H9 (cell line): ENCODE measurements at regions not wholly inside any gene's neighbourhood (a gene's known extent, or its start where the extent isn't known, plus 50 kb on each side); places are given as distances from the start of the nearest gene placed in this dataset.

Source experiments
- DNase-seq: peaks from one replicate; pipeline ENCODE4 v3.0.0-alpha.2; 2017
- H2AFZ ChIP-seq: one replicate; pipeline ENCODE4 v1.6.1; 2013; ENCODE audit warnings: mild to moderate bottlenecking, low read length, control low read depth, moderate library complexity
- H2AK5ac ChIP-seq: 2 replicates; pipeline ENCODE4 v1.6.1; 2013; ENCODE audit warnings: low read length, control low read depth, mixed read lengths; ENCODE audit not compliant: insufficient read length
- H2BK120ac ChIP-seq: one replicate; pipeline ENCODE4 v1.6.1; 2013; ENCODE audit warnings: low read depth, mild to moderate bottlenecking, low read length, control low read depth, inconsistent platforms; ENCODE audit not compliant: poor library complexity, severe bottlenecking
- H2BK12ac ChIP-seq: 2 replicates; pipeline ENCODE4 v1.6.1; 2013; ENCODE audit warnings: low read length, control low read depth, mixed read lengths, low read depth; ENCODE audit not compliant: insufficient read length
- H2BK15ac ChIP-seq: 2 replicates; pipeline ENCODE4 v1.6.1; 2013; ENCODE audit warnings: low read depth, low read length, control low read depth
- H2BK20ac ChIP-seq: one replicate; pipeline ENCODE4 v1.6.1; 2013; ENCODE audit warnings: low read depth, mild to moderate bottlenecking, low read length, control low read depth, inconsistent platforms; ENCODE audit not compliant: poor library complexity, severe bottlenecking
- H2BK5ac ChIP-seq: 2 replicates; pipeline ENCODE4 v1.6.1; 2013; ENCODE audit warnings: low read length, control low read depth, mixed read lengths; ENCODE audit not compliant: insufficient read length
- H3K14ac ChIP-seq: 2 replicates; pipeline ENCODE4 v1.6.1; 2013; ENCODE audit warnings: low read length, control low read depth; ENCODE audit not compliant: insufficient read depth
- H3K18ac ChIP-seq: 2 replicates; pipeline ENCODE4 v1.6.1; 2013; ENCODE audit warnings: low read depth, mild to moderate bottlenecking, mixed read lengths, low read length, control low read depth; ENCODE audit not compliant: insufficient read length
- H3K23ac ChIP-seq: 2 replicates; pipeline ENCODE4 v1.6.1; 2013; ENCODE audit warnings: low read length, control low read depth, mixed read lengths, low read depth; ENCODE audit not compliant: insufficient read length
- H3K23me2 ChIP-seq: 2 replicates; pipeline ENCODE4 v1.6.1; 2013; ENCODE audit warnings: low read depth, mild to moderate bottlenecking, mixed read lengths, low read length, control low read depth; ENCODE audit not compliant: insufficient read length, poor library complexity, severe bottlenecking
- H3K27ac ChIP-seq: 2 replicates; pipeline ENCODE4 v1.5.1; 2013; ENCODE audit warnings: low read length, control low read depth, mixed read lengths, low read depth; ENCODE audit not compliant: insufficient read length
- H3K27me3 ChIP-seq: 2 replicates; pipeline ENCODE4 v1.6.1; 2013; ENCODE audit warnings: low read length, control low read depth, inconsistent platforms; ENCODE audit not compliant: insufficient read depth
- H3K4ac ChIP-seq: 2 replicates; pipeline ENCODE4 v1.6.1; 2013; ENCODE audit warnings: low read depth, mild to moderate bottlenecking, control low read depth, inconsistent platforms, low read length, moderate library complexity
- H3K4me1 ChIP-seq: 2 replicates; pipeline ENCODE4 v1.6.1; 2013; ENCODE audit warnings: low read length, control low read depth, inconsistent platforms; ENCODE audit not compliant: insufficient read depth
- H3K4me2 ChIP-seq: 2 replicates; pipeline ENCODE4 v1.6.1; 2013; ENCODE audit warnings: low read length, control low read depth, mixed read lengths; ENCODE audit not compliant: insufficient read length, insufficient read depth
- H3K56ac ChIP-seq: 2 replicates; pipeline ENCODE4 v1.6.1; 2013; ENCODE audit warnings: low read depth, mild to moderate bottlenecking, mixed read lengths, low read length, control low read depth; ENCODE audit not compliant: insufficient read length
- H3K79me1 ChIP-seq: 2 replicates; pipeline ENCODE4 v1.6.1; 2013; ENCODE audit warnings: low read depth, mild to moderate bottlenecking, moderate library complexity, low read length, control low read depth, inconsistent platforms; ENCODE audit not compliant: insufficient read depth, poor library complexity, severe bottlenecking
- H3K79me2 ChIP-seq: 2 replicates; pipeline ENCODE4 v1.6.1; 2013; ENCODE audit warnings: low read length, control low read depth, inconsistent platforms; ENCODE audit not compliant: insufficient read depth
- H3K9ac ChIP-seq: 2 replicates; pipeline ENCODE4 v1.6.1; 2013; ENCODE audit warnings: low read length, control low read depth, mixed read lengths; ENCODE audit not compliant: insufficient read length; ENCODE audit errors: extremely low read depth
- H3K9me3 ChIP-seq: one replicate; pipeline ENCODE4 v1.6.1; 2013; ENCODE audit warnings: low read depth, low read length, inconsistent platforms; ENCODE audit not compliant: control insufficient read depth
- H3T11ph ChIP-seq: one replicate; pipeline ENCODE4 v1.6.1; 2013; ENCODE audit warnings: mild to moderate bottlenecking, low read length, control low read depth, inconsistent platforms
- H4K20me1 ChIP-seq: one replicate; pipeline ENCODE4 v1.6.1; 2013; ENCODE audit not compliant: control insufficient read depth, insufficient read length, insufficient read depth
- H4K5ac ChIP-seq: 2 replicates; pipeline ENCODE4 v1.6.1; 2013; ENCODE audit warnings: low read depth, mild to moderate bottlenecking, mixed read lengths, low read length, control low read depth; ENCODE audit not compliant: insufficient read length
- H4K8ac ChIP-seq: replicated peaks from 2 replicates; pipeline ENCODE4 v1.6.1; 2013; ENCODE audit warnings: low read length, control low read depth, mixed read lengths, low read depth; ENCODE audit not compliant: insufficient read length
- H4K91ac ChIP-seq: 2 replicates; pipeline ENCODE4 v1.6.1; 2013; ENCODE audit warnings: low read depth, mild to moderate bottlenecking, moderate library complexity, mixed read lengths, low read length, control low read depth; ENCODE audit not compliant: insufficient read length
- H3K27ac Mint-ChIP-seq, 3 experiments: 2 replicates in 2 of 3; 3 replicates in 1 of 3; pipeline ENCODE4 v1.8.0; 2020 to 2021; ENCODE audit warnings: mixed read lengths in 3 of 3, mild to moderate bottlenecking in 1 of 3, moderate library complexity in 1 of 3
- H3K27me3 Mint-ChIP-seq: 2 replicates; pipeline ENCODE4 v1.8.0; 2021; ENCODE audit warnings: low read depth, mild to moderate bottlenecking, moderate library complexity, mixed read lengths
- H3K36me3 Mint-ChIP-seq, 3 experiments: 2 replicates in 2 of 3; 3 replicates in 1 of 3; pipeline ENCODE4 v1.8.0; 2020 to 2021; ENCODE audit warnings: low read depth in 3 of 3, mixed read lengths in 3 of 3; ENCODE audit not compliant: insufficient read depth in 1 of 3
- H3K4me1 Mint-ChIP-seq, 2 experiments: 2 replicates each; pipeline ENCODE4 v1.8.0; 2020; ENCODE audit warnings: mixed read lengths in 2 of 2
- H3K4me3 Mint-ChIP-seq, 2 experiments: 2 replicates in 1 of 2; 3 replicates in 1 of 2; pipeline ENCODE4 v1.8.0; 2020 to 2021; ENCODE audit warnings: mild to moderate bottlenecking in 2 of 2, mixed read lengths in 2 of 2, moderate library complexity in 1 of 2
- H3K9me3 Mint-ChIP-seq, 2 experiments: 2 replicates in 1 of 2; 3 replicates in 1 of 2; pipeline ENCODE4 v1.8.0; 2020; ENCODE audit warnings: mild to moderate bottlenecking in 2 of 2, mixed read lengths in 2 of 2, moderate library complexity in 1 of 2
- WGBS: extraction: QIAGEN DNeasy Blood & Tissue Kit; methylation state at CpG from one replicate; pipeline ENCODE4 v1.1.7; 2013; ENCODE audit warnings: missing lambda C conversion rate, low lambda C conversion rate, mixed read lengths; ENCODE audit not compliant: insufficient read length; ENCODE audit errors: extremely low coverage; 5-methylcytosine and 5-hydroxymethylcytosine counted together
- TF ChIP-seq, protein P1 (sequence below): fragments of 200-600 bp; sonication (generic); conservative IDR thresholded peaks from 3 replicates; pipeline ENCODE4 v1.8.0; 2021; ENCODE audit warnings: antibody characterized with exemption, mild to moderate bottlenecking

DNA sequence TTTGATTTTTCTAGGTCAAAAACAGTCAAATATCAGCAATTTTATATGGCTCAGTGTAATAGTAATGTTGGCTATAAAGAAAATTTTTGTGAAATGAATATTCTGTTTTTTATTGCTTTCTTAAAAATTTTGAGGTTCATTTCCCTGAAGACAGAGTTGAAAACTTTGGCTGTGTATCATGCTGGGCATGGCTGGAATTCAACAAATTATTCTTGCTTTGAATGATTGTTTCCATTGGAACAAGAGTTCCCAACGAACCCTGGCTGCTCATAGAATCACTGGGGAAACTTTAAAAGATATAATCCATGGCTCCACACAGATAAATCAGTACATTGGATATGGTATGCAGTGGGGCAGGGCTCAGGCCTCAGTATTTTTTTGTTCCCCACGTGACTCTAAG, 118.6 kb downstream of the PLCE1 start:
- H3K23ac ChIP-seq: no peak overlapping the region
- TF ChIP-seq, protein P1, sequence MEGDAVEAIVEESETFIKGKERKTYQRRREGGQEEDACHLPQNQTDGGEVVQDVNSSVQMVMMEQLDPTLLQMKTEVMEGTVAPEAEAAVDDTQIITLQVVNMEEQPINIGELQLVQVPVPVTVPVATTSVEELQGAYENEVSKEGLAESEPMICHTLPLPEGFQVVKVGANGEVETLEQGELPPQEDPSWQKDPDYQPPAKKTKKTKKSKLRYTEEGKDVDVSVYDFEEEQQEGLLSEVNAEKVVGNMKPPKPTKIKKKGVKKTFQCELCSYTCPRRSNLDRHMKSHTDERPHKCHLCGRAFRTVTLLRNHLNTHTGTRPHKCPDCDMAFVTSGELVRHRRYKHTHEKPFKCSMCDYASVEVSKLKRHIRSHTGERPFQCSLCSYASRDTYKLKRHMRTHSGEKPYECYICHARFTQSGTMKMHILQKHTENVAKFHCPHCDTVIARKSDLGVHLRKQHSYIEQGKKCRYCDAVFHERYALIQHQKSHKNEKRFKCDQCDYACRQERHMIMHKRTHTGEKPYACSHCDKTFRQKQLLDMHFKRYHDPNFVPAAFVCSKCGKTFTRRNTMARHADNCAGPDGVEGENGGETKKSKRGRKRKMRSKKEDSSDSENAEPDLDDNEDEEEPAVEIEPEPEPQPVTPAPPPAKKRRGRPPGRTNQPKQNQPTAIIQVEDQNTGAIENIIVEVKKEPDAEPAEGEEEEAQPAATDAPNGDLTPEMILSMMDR: no peak
- H3K23me2 ChIP-seq: no peaks in the 10 kb centered on the region
- no peak overlapping the region for H2BK5ac ChIP-seq
- no peaks in the 10 kb centered on the region for H3K36me3 Mint-ChIP-seq
- H3K14ac ChIP-seq: no peak overlapping the region
- no peak overlapping the region for H3K9ac ChIP-seq
- no peaks in the 10 kb centered on the region for H3K27me3 ChIP-seq
- H3K27me3 Mint-ChIP-seq: peaks cover 12% of the 10 kb centered on the region
- H2BK20ac ChIP-seq: no peak overlapping the region
- no peak overlapping the region for H3K27ac Mint-ChIP-seq
- no peak overlapping the region for H3K56ac ChIP-seq
- no peak for DNase-seq
- no peak overlapping the region for H2BK120ac ChIP-seq
- H2BK15ac ChIP-seq: no peak overlapping the region
- no peak overlapping the region for H2BK12ac ChIP-seq
- no peaks in the 10 kb centered on the region for H3K9me3 ChIP-seq
- no peak overlapping the region for H4K91ac ChIP-seq
- H4K5ac ChIP-seq: no peak overlapping the region
- H3K79me1 ChIP-seq: no peaks in the 10 kb centered on the region
- H3K4ac ChIP-seq: no peak overlapping the region
- no peak overlapping the region for H3K4me3 Mint-ChIP-seq
- no peak overlapping the region for H4K8ac ChIP-seq
- no peak overlapping the region for H3K4me2 ChIP-seq
- H3K9me3 Mint-ChIP-seq: no peaks in the 10 kb centered on the region
- no peaks in the 10 kb centered on the region for H3K79me2 ChIP-seq
- H3K4me1 Mint-ChIP-seq: no peaks in the 10 kb centered on the region
- no peak overlapping the region for H3T11ph ChIP-seq
- no peaks in the 10 kb centered on the region for H3K4me1 ChIP-seq
- H3K27ac ChIP-seq: no peak overlapping the region
- H2AK5ac ChIP-seq: no peak overlapping the region
- no peaks in the 10 kb centered on the region for H4K20me1 ChIP-seq
- H2AFZ ChIP-seq: no peak overlapping the region
- WGBS: no CpG with 5 or more reads among the region's 2 CpGs
- H3K18ac ChIP-seq: no peak overlapping the region
